ENCODE measurements at regions not wholly inside any gene's neighbourhood (a gene's known extent, or its start where the extent isn't known, plus 50 kb on each side); places are given as distances from the start of the nearest gene placed in this dataset.

DNA sequence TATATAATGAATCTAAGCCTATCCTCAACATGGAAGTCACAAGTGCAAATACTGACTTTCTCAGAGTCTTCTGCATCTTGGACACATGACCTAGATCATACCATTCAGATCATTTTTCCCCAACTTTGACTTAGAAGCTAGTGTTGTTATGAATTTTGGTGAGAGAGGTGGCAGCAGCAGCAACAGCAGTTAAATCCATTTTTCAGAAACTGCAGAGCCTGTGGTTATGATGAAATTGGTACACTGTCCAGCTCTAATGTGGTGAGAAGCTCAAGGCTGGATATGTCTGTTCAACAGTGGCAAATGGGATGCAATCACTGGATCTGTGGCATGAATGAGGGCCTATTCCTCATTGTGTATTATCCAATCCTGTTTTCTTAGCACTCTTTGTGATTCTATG lies 290.1 kb upstream of the SATB1 start:
- no peaks in the 10 kb centered on the region for H3K79me1 ChIP-seq (ENCODE audit: low read depth, low read length)
- no peak overlapping the region for H3K9ac ChIP-seq (replicated peaks in 1 of 4; ENCODE audit: extremely low read depth in 1 of 4, low read depth in 3 of 4, low read length in 3 of 4)
- H3K23ac ChIP-seq (ENCODE audit: insufficient read length): no peak overlapping the region
- H3K23me2 ChIP-seq (ENCODE audit: low read depth, low read length): no peaks in the 10 kb centered on the region
- no peak overlapping the region for H3K18ac ChIP-seq (ENCODE audit: extremely low read depth, low read length)
- no peak overlapping the region for H3K4ac ChIP-seq (replicated peaks; ENCODE audit: insufficient read length, low read depth, low read length)
- H3K4me2 ChIP-seq (ENCODE audit: insufficient read depth in 1 of 2, low read depth in 2 of 2, low read length in 2 of 2): no peak overlapping the region
- H3K36me3 ChIP-seq (ENCODE audit: control insufficient read depth in 2 of 4, insufficient read depth in 4 of 4, low read length in 3 of 4): no peaks in the 10 kb centered on the region
- H4K20me1 ChIP-seq (replicated peaks in 1 of 2; ENCODE audit: control insufficient read depth in 1 of 2, insufficient read depth in 2 of 2, low read length in 2 of 2): no peaks in the 10 kb centered on the region
- no peak overlapping the region for H2BK20ac ChIP-seq (ENCODE audit: low read length)
- no peak overlapping the region for H2BK5ac ChIP-seq (ENCODE audit: low read depth, low read length)
- no peak overlapping the region for H2AFZ ChIP-seq (ENCODE audit: low read length)
- no peaks in the 10 kb centered on the region for H3K4me1 ChIP-seq (replicated peaks in 1 of 4; ENCODE audit: control insufficient read depth in 3 of 4, insufficient read depth in 4 of 4, low read length in 3 of 4)
- H3K14ac ChIP-seq (ENCODE audit: insufficient read length): no peak overlapping the region
- H2BK12ac ChIP-seq (ENCODE audit: low read depth, low read length): no peak overlapping the region
- H3K4me3 ChIP-seq (ENCODE audit: extremely low read depth in 1 of 4, insufficient read depth in 2 of 4, low read depth in 3 of 4, low read length in 4 of 4): no peak overlapping the region
- H4K91ac ChIP-seq (replicated peaks; ENCODE audit: insufficient read length, low read length): no peak overlapping the region
- DNase-seq (ENCODE audit: low read depth in 1 of 2, low spot score in 2 of 2): no peak
- H3K27ac ChIP-seq (ENCODE audit: low read depth, low read length): no peak overlapping the region
- FAIRE-seq: no peak
- ChIA-PET CTCF (ENCODE audit: partially characterized antibody) (interaction anchor here (0.8 to 1.8 kb wide), 2 partner anchors 19 to 155 kb away, joined by 3 to 7 read pairs; no protein-coding TSS in a partner anchor), POLR2A (ENCODE audit: partially characterized antibody) (no interaction called here)
- no peak overlapping the region for H2BK120ac ChIP-seq (replicated peaks; ENCODE audit: low read depth, low read length)
- H3K79me2 ChIP-seq (ENCODE audit: control insufficient read depth in 1 of 2, insufficient read depth in 2 of 2, low read length in 2 of 2): no peaks in the 10 kb centered on the region
- H4K8ac ChIP-seq (ENCODE audit: extremely low read depth, insufficient read depth, low read length): no peak overlapping the region
- no peak overlapping the region for H3K56ac ChIP-seq (replicated peaks; ENCODE audit: insufficient read length, low read depth, low read length)
- H4K5ac ChIP-seq (ENCODE audit: insufficient read length, low read depth, low read length): no peak overlapping the region
- no peaks in the 10 kb centered on the region for H3K9me3 ChIP-seq (ENCODE audit: insufficient read depth in 2 of 2, low read depth in 1 of 2, low read length in 1 of 2)
- H2BK15ac ChIP-seq (ENCODE audit: low read length): no peak overlapping the region
- no peak overlapping the region for H2AK5ac ChIP-seq (ENCODE audit: low read depth, low read length)
- H3K27me3 ChIP-seq (replicated peaks in 1 of 4; ENCODE audit: control insufficient read depth in 3 of 4, extremely low read depth in 1 of 4, insufficient read depth in 3 of 4, low read length in 3 of 4): peaks cover 0 to 1% (median 0%) of the 10 kb centered on the region in 4 experiments; a peak in 1 of 7 replicates
- TF ChIP-seq TCF12 (IDR thresholded peaks at IDR 0.05; ENCODE audit: low read depth, low read length): no peak
- TF ChIP-seq, protein P1, sequence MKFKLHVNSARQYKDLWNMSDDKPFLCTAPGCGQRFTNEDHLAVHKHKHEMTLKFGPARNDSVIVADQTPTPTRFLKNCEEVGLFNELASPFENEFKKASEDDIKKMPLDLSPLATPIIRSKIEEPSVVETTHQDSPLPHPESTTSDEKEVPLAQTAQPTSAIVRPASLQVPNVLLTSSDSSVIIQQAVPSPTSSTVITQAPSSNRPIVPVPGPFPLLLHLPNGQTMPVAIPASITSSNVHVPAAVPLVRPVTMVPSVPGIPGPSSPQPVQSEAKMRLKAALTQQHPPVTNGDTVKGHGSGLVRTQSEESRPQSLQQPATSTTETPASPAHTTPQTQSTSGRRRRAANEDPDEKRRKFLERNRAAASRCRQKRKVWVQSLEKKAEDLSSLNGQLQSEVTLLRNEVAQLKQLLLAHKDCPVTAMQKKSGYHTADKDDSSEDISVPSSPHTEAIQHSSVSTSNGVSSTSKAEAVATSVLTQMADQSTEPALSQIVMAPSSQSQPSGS (IDR thresholded peaks at IDR 0.05; ENCODE audit: low read length): no peak
- TF ChIP-seq SP1 (IDR thresholded peaks at IDR 0.05; ENCODE audit: low read depth, low read length): no peak
- no peak for TF ChIP-seq KDM5A (IDR thresholded peaks at IDR 0.05; ENCODE audit: low read length)
- no peak for TF ChIP-seq BRCA1 (IDR thresholded peaks at IDR 0.05; ENCODE audit: low read depth, low read length)
- TF ChIP-seq ZNF274 (IDR thresholded peaks at IDR 0.05; ENCODE audit: borderline replicate concordance, extremely low read depth, low read length): no peak
- TF ChIP-seq POLR2A (IDR thresholded peaks at IDR 0.05; ENCODE audit: control extremely low read depth in 1 of 2, low read depth in 2 of 2, low read length in 2 of 2): no peak
- no peak for TF ChIP-seq KDM1A (IDR thresholded peaks at IDR 0.05; ENCODE audit: borderline replicate concordance, low read length)
- no peak for TF ChIP-seq SIX5 (IDR thresholded peaks at IDR 0.05; ENCODE audit: low read depth, low read length)
- no peak for TF ChIP-seq BACH1 (IDR thresholded peaks at IDR 0.05; ENCODE audit: low read length)
- TF ChIP-seq POU5F1 (IDR thresholded peaks at IDR 0.05; ENCODE audit: low read depth, low read length): no peak
- TF ChIP-seq CHD2 (IDR thresholded peaks at IDR 0.05; ENCODE audit: low read length): no peak
- TF ChIP-seq RBBP5 (IDR thresholded peaks at IDR 0.05; ENCODE audit: borderline replicate concordance, low read depth, low read length): no peak
- no peak for TF ChIP-seq CBX8 (IDR thresholded peaks at IDR 0.05; ENCODE audit: borderline replicate concordance, low read depth, low read length)
- no peak for TF ChIP-seq TAF1 (IDR thresholded peaks at IDR 0.05; ENCODE audit: low read depth, low read length)
- TF ChIP-seq HDAC2 (IDR thresholded peaks at IDR 0.05; ENCODE audit: borderline replicate concordance in 1 of 2, low read depth in 2 of 2, low read length in 2 of 2): no peak

Data from H1 (cell line).